Type B pancreatic cell (in vitro differentiated cells): ENCODE measurements at regions not wholly inside any gene's neighbourhood (a gene's known extent, or its start where the extent isn't known, plus 50 kb on each side); places are given as distances from the start of the nearest gene placed in this dataset.

ENCODE experiments used
- DNase-seq: peaks from one replicate; pipeline ENCODE4 v3.0.0; 2021; ENCODE audit warnings: mixed read lengths; ENCODE audit not compliant: unreplicated experiment; ENCODE audit errors: extremely low spot score
- H3K27ac Mint-ChIP-seq: 2 replicates; pipeline ENCODE4 v1.8.0; 2021; ENCODE audit warnings: mild to moderate bottlenecking, mixed read lengths
- H3K27me3 Mint-ChIP-seq: 2 replicates; pipeline ENCODE4 v1.8.0; 2021; ENCODE audit warnings: mixed read lengths
- H3K36me3 Mint-ChIP-seq: 2 replicates; pipeline ENCODE4 v1.8.0; 2021; ENCODE audit warnings: mixed read lengths
- H3K4me1 Mint-ChIP-seq: one replicate; pipeline ENCODE4 v1.8.0; 2021; ENCODE audit warnings: mixed read lengths; ENCODE audit not compliant: unreplicated experiment
- H3K4me3 Mint-ChIP-seq: 2 replicates; pipeline ENCODE4 v1.8.0; 2021; ENCODE audit warnings: mild to moderate bottlenecking, mixed read lengths
- H3K9me3 Mint-ChIP-seq: 2 replicates; pipeline ENCODE4 v1.8.0; 2021; ENCODE audit warnings: mixed read lengths
- TF ChIP-seq, protein P1 (sequence below): fragments of 200-600 bp; sonication (generic); conservative IDR thresholded peaks from 2 replicates; pipeline ENCODE4 v1.5.0; 2021; ENCODE audit warnings: antibody characterized with exemption, mild to moderate bottlenecking

DNA sequence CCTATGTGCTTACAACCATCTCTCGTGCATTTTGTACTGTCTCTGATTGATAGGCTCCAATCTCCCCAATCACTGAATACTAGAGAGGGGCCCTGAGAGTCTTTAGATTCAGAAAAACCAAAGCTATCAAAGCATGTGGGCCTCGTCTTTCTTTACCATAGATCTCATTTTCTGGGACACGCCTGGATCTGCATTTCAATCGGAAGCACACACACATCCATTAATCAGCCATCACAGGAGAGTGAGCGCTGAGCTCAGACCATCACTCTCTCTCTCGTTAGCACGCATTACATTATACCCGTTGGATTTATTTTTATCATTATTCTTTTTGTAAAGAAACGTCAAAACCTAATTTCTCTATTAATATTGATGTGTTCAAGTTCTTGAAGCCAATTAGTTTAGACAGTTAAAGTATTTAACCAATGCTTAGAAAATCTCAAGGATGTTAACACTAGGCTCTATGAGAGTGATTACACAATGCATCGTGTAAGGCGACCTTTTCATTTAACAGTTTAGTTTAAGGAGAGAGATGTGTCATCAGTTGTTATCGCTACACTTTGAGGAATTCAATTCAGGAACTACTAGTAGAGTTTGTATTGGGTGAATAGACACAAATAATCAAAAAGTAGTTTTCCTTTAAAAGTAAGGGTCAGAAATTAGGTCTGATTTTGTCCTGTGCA is 650.7 kb downstream of the CDH8 start:
- Mint-ChIP-seq H3K27ac (no peak overlapping the region), H3K36me3 (no peaks in the 10 kb centered on the region), H3K4me1 (no peaks in the 10 kb centered on the region), H3K27me3 (peaks cover 60% of the 10 kb centered on the region), H3K9me3 (no peaks in the 10 kb centered on the region), H3K4me3 (no peak overlapping the region)
- TF ChIP-seq, protein P1, sequence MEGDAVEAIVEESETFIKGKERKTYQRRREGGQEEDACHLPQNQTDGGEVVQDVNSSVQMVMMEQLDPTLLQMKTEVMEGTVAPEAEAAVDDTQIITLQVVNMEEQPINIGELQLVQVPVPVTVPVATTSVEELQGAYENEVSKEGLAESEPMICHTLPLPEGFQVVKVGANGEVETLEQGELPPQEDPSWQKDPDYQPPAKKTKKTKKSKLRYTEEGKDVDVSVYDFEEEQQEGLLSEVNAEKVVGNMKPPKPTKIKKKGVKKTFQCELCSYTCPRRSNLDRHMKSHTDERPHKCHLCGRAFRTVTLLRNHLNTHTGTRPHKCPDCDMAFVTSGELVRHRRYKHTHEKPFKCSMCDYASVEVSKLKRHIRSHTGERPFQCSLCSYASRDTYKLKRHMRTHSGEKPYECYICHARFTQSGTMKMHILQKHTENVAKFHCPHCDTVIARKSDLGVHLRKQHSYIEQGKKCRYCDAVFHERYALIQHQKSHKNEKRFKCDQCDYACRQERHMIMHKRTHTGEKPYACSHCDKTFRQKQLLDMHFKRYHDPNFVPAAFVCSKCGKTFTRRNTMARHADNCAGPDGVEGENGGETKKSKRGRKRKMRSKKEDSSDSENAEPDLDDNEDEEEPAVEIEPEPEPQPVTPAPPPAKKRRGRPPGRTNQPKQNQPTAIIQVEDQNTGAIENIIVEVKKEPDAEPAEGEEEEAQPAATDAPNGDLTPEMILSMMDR, result no peak
- no peak for DNase-seq

DNA sequence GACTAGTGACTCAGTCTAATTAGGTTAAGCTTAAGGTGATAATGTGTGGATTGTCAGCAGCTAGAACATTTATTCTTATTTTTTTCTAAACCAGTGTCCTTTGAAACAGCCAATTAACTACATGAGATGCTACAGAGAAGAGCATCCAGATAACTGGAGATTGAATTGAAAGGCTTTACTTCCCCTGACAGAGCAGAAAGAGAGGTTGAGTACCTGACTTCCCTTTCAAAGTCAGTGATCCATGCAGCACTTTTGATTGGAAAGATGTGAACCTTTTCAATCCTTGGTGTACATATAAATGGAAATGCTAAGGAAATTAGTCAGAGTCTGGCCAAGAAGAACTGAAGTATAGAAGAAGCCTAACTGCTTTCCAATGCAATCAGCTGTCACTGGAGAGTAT is 653.8 kb downstream of the CDH8 start:
- no peak overlapping the region for H3K4me3 Mint-ChIP-seq
- no peak for DNase-seq
- H3K27me3 Mint-ChIP-seq, result peaks cover 53% of the 10 kb centered on the region
- H3K9me3 Mint-ChIP-seq, result no peaks in the 10 kb centered on the region
- TF ChIP-seq, protein P1, result no peak
- H3K36me3 Mint-ChIP-seq, result no peaks in the 10 kb centered on the region
- no peak overlapping the region for H3K27ac Mint-ChIP-seq
- no peaks in the 10 kb centered on the region for H3K4me1 Mint-ChIP-seq

DNA sequence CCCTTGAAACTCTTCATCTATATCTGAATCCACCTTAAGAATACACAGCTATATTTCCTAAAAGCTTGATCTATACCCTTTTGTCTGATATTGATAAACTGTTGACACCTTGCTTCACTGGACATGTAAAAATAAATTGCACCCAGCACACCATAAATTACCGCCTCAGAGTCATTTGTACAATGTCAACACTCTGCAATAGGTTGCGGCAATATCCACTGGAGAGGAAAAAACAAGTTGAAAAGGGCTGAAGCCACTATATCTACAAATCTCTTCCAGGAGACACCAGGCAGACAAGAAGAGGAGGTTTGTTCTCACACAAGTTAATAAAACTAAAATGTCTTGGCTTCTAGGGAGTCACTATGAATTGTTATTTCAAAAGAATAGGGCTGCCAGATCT is 656.9 kb downstream of the CDH8 start:
- DNase-seq, result no peak
- no peaks in the 10 kb centered on the region for H3K4me1 Mint-ChIP-seq

DNA sequence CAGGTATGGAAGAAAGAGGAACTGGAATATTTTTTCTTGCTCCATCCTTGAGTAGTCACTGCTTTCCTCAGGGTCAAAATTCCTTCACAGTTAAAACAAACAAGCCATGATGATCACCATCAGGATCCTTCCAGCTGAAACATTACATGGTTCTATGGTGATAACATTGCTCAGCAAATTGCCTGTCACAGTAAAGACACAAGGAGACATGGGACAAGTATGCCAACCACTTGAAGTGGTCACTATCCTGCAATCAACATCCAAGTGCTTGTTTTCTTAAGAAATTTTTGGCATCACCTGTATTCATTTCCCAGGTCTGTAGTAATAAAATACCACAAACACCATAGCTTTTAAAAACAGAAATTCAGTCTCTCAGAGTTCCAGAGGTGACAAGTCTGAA is 662.2 kb downstream of the CDH8 start:
- H3K27me3 Mint-ChIP-seq, result peaks cover 35% of the 10 kb centered on the region
- no peak overlapping the region for H3K27ac Mint-ChIP-seq
- no peaks in the 10 kb centered on the region for H3K36me3 Mint-ChIP-seq
- no peak overlapping the region for H3K4me3 Mint-ChIP-seq
- DNase-seq, result no peak
- TF ChIP-seq, protein P1, result no peak
- H3K9me3 Mint-ChIP-seq, result no peaks in the 10 kb centered on the region
- no peaks in the 10 kb centered on the region for H3K4me1 Mint-ChIP-seq

More for the DNA sequence above, 656.9 kb downstream of the CDH8 start:
- no peaks in the 10 kb centered on the region for H3K36me3 Mint-ChIP-seq
- TF ChIP-seq, protein P1, result no peak
- H3K27ac Mint-ChIP-seq, result no peak overlapping the region
- no peaks in the 10 kb centered on the region for H3K9me3 Mint-ChIP-seq
- H3K4me3 Mint-ChIP-seq, result no peak overlapping the region
- peaks cover 40% of the 10 kb centered on the region for H3K27me3 Mint-ChIP-seq

DNA sequence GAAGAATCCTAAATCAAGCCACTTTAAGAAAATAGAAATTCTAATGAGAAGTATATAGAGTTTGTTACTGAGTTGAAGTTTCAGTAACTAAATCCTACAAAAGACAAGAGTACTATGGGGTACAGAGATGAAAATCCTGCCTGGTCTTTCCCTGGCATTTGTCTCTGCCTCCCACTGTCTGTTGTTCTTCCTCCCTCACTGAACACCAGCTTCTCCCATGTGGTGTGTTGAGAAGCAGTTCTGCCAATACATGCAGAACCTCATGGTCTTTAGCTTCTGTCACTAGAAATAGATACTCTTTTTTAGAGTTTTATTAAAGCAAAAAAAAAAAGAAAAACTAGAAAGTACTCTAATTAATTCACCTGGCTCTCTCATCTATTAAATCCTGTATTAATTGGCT is 664.4 kb downstream of the CDH8 start:
- H3K27me3 Mint-ChIP-seq, result peaks cover 34% of the 10 kb centered on the region
- H3K27ac Mint-ChIP-seq, result no peak overlapping the region
- no peak for DNase-seq
- H3K9me3 Mint-ChIP-seq, result no peaks in the 10 kb centered on the region
- no peak overlapping the region for H3K4me3 Mint-ChIP-seq
- TF ChIP-seq, protein P1, result no peak
- H3K4me1 Mint-ChIP-seq, result no peaks in the 10 kb centered on the region
- H3K36me3 Mint-ChIP-seq, result no peaks in the 10 kb centered on the region
